Natural killer cell (primary cell): ENCODE measurements at regions not wholly inside any gene's neighbourhood (a gene's known extent, or its start where the extent isn't known, plus 50 kb on each side); places are given as distances from the start of the nearest gene placed in this dataset.

Experiments
- ATAC-seq, 3 donors: fragments of 150-1000 bp in 2 of 3; fragments of 200-7000 bp in 1 of 3; cut with Tn5 transposase; 1 replicate in 1 of 3; 2 replicates in 2 of 3; pipeline ENCODE4 v1.10.0; 2021; ENCODE audit warnings: mild to moderate bottlenecking in 2 of 3, moderate library complexity in 2 of 3
- DNase-seq, 2 donors: peaks; one replicate each; pipeline versions ENCODE4 v3.0.0 to v3.0.0-alpha.2; 2013 to 2021; ENCODE audit warnings: mixed read lengths in 1 of 2
- H3K27ac ChIP-seq: one replicate; pipeline ENCODE4 v1.5.1; 2013; ENCODE audit warnings: mild to moderate bottlenecking, low read length
- H3K27me3 ChIP-seq: one replicate; pipeline ENCODE4 v1.6.1; 2013; ENCODE audit warnings: low read length; ENCODE audit not compliant: control insufficient read depth, insufficient read depth
- H3K36me3 ChIP-seq: one replicate; pipeline ENCODE4 v1.6.1; 2013; ENCODE audit warnings: low read length; ENCODE audit not compliant: control insufficient read depth, insufficient read depth
- H3K4me1 ChIP-seq: one replicate; pipeline ENCODE4 v1.6.1; 2013; ENCODE audit warnings: low read length; ENCODE audit not compliant: control insufficient read depth, insufficient read depth
- H3K4me3 ChIP-seq: one replicate; pipeline ENCODE4 v1.5.1; 2013; ENCODE audit warnings: low read length
- H3K9me3 ChIP-seq: one replicate; pipeline ENCODE4 v1.6.1; 2013; ENCODE audit warnings: low read length; ENCODE audit not compliant: control insufficient read depth, insufficient read depth
- H3K27ac Mint-ChIP-seq, 2 donors: one replicate each; pipeline ENCODE4 v1.8.0; 2022; ENCODE audit warnings: mild to moderate bottlenecking in 2 of 2, mixed read lengths in 2 of 2, moderate library complexity in 1 of 2
- H3K27me3 Mint-ChIP-seq, 2 donors: one replicate each; pipeline ENCODE4 v1.8.0; 2022; ENCODE audit warnings: low read depth in 2 of 2, mixed read lengths in 2 of 2
- H3K36me3 Mint-ChIP-seq: one replicate; pipeline ENCODE4 v1.8.0; 2022; ENCODE audit warnings: mixed read lengths
- H3K4me1 Mint-ChIP-seq, 2 donors: one replicate each; pipeline ENCODE4 v1.8.0; 2022; ENCODE audit warnings: mixed read lengths in 2 of 2
- H3K4me3 Mint-ChIP-seq: one replicate; pipeline ENCODE4 v1.8.0; 2022; ENCODE audit warnings: mild to moderate bottlenecking, moderate library complexity, mixed read lengths
- H3K9me3 Mint-ChIP-seq, 2 donors: one replicate each; pipeline ENCODE4 v1.8.0; 2022; ENCODE audit warnings: mixed read lengths in 2 of 2
- WGBS: methylation state at CpG from one replicate; pipeline ENCODE4 v1.1.7; 2013; ENCODE audit warnings: missing lambda C conversion rate; ENCODE audit not compliant: insufficient coverage; 5-methylcytosine and 5-hydroxymethylcytosine counted together
- intact Hi-C: fragments of 100-400 bp; cut with micrococcal nuclease; formaldehyde crosslinking; loops from one replicate; pipeline ENCODE4 v1.14.2; 2022
- TF ChIP-seq, protein P1 (sequence below): fragments of 200-600 bp; IDR thresholded peaks from one replicate; pipeline ENCODE4 v1.8.0; 2022; ENCODE audit warnings: antibody characterized with exemption

DNA sequence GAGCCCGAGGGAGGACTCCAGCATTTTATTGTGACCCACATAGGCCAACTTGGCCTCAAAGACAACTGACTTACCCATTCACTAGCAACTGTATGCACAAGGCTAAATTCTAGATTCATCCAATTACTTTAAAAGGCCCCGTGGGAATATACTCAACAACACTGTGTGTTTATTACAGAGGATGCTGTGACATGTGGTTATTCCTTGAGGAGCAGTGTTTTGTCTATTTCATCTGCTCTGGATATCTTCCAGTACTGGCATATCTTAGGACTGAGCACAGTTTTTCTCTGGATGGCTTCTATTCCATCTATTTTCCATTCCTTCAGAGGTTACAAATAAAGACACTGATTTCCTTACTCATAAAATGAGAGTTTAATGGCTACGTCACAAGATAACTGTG lies 87.2 kb upstream of the KRAS start:
- intact Hi-C loops, result no loop called here
- TF ChIP-seq, protein P1, sequence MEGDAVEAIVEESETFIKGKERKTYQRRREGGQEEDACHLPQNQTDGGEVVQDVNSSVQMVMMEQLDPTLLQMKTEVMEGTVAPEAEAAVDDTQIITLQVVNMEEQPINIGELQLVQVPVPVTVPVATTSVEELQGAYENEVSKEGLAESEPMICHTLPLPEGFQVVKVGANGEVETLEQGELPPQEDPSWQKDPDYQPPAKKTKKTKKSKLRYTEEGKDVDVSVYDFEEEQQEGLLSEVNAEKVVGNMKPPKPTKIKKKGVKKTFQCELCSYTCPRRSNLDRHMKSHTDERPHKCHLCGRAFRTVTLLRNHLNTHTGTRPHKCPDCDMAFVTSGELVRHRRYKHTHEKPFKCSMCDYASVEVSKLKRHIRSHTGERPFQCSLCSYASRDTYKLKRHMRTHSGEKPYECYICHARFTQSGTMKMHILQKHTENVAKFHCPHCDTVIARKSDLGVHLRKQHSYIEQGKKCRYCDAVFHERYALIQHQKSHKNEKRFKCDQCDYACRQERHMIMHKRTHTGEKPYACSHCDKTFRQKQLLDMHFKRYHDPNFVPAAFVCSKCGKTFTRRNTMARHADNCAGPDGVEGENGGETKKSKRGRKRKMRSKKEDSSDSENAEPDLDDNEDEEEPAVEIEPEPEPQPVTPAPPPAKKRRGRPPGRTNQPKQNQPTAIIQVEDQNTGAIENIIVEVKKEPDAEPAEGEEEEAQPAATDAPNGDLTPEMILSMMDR, result no peak
- Histone ChIP-seq H3K27me3 (no peaks in the 10 kb centered on the region), H3K36me3 (no peaks in the 10 kb centered on the region), H3K4me1 (no peaks in the 10 kb centered on the region), H3K4me3 (no peak overlapping the region), H3K27ac (no peak overlapping the region), H3K9me3 (peaks cover 4% of the 10 kb centered on the region)
- ATAC-seq (no peak), DNase-seq (no peak)
- Mint-ChIP-seq H3K27me3 (peaks cover 0 to 10% of the 10 kb centered on the region in 2 donors), H3K4me1 (no peaks in the 10 kb centered on the region), H3K9me3 (peaks cover 0 to 6% of the 10 kb centered on the region in 2 donors), H3K4me3 (no peak overlapping the region), H3K27ac (no peak overlapping the region), H3K36me3 (no peaks in the 10 kb centered on the region)
- 100% methylated on average over 2 of the region's 3 CpGs for WGBS

DNA sequence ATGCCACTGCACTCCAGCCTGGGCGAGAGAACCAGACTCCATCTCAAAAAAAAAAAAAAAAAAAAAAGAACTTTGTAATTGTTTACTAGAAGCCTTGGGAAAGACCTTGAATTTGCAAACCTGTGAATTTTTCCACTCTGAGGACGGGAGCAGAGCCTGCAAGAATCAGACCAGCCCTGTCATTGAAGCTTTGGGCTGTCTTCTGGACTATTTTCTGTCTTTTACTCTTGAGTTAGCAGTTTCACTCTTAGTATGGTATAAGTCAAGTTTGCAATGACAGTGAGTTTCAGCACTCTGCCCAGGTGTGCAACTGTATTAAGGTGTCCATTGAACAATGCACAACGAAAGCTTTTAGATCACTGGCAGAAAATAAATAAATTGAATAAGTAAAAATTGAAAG lies 81.4 kb upstream of the KRAS start:
- H3K36me3 ChIP-seq, result no peaks in the 10 kb centered on the region
- Mint-ChIP-seq H3K27ac (no peak overlapping the region), H3K4me1 (no peaks in the 10 kb centered on the region), H3K36me3 (no peaks in the 10 kb centered on the region), H3K9me3 (no peaks in the 10 kb centered on the region), H3K4me3 (no peak overlapping the region), H3K27me3 (peaks cover 0 to 10% of the 10 kb centered on the region in 2 donors)
- WGBS, result 86% methylated on average over 2 of the region's 3 CpGs
- intact Hi-C loops, result no loop called here
- H3K4me3 ChIP-seq, result no peak overlapping the region
- no peaks in the 10 kb centered on the region for H3K27me3 ChIP-seq
- DNase-seq (no peak), ATAC-seq (no peak)
- H3K27ac ChIP-seq, result no peak overlapping the region
- no peaks in the 10 kb centered on the region for H3K4me1 ChIP-seq
- H3K9me3 ChIP-seq, result no peaks in the 10 kb centered on the region
- TF ChIP-seq, protein P1, result no peak

DNA sequence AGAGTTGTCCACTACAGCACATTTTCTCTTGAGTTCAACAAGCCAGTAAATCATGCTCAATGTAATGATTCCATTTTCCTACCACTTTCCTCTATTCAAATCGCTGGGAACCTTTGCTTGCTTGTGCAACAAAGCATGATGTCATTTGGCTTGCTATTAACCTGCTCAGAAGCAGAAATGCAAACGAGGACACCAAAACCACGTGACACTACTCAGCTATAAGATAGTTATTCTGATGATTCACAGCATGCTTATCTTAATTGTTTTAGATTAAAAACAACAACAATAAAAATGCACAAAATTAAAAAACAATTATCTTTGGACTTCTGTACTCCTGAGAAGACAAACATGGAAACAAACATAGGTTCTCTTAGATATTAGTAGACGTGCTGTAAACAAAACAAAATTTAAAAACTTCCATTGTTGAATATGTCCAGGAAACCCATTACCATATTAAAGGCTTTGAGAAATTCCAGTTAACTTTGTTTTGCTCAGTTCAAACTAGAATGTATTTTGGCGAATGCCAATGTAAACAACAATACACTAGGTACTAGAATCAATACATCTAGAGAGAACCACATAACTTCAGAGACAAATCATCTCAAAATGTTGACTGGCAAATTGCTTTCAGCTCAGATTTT lies 77.5 kb upstream of the KRAS start:
- Histone ChIP-seq H3K9me3 (no peaks in the 10 kb centered on the region), H3K27ac (no peak overlapping the region), H3K4me3 (no peak overlapping the region), H3K36me3 (no peaks in the 10 kb centered on the region), H3K4me1 (peaks cover 8% of the 10 kb centered on the region), H3K27me3 (no peaks in the 10 kb centered on the region)
- no peak overlapping the region for H3K4me3 Mint-ChIP-seq
- H3K27ac Mint-ChIP-seq, result no peak overlapping the region
- no peaks in the 10 kb centered on the region for H3K36me3 Mint-ChIP-seq
- DNase-seq, result no peak
- no peaks in the 10 kb centered on the region for H3K27me3 Mint-ChIP-seq
- WGBS, result 69% methylated on average over 4 of the region's 5 CpGs
- intact Hi-C loops, result no loop called here
- H3K9me3 Mint-ChIP-seq, result no peaks in the 10 kb centered on the region
- TF ChIP-seq, protein P1, result no peak
- peaks cover 13 to 21% of the 10 kb centered on the region in 2 donors for H3K4me1 Mint-ChIP-seq
- no peak for ATAC-seq

DNA sequence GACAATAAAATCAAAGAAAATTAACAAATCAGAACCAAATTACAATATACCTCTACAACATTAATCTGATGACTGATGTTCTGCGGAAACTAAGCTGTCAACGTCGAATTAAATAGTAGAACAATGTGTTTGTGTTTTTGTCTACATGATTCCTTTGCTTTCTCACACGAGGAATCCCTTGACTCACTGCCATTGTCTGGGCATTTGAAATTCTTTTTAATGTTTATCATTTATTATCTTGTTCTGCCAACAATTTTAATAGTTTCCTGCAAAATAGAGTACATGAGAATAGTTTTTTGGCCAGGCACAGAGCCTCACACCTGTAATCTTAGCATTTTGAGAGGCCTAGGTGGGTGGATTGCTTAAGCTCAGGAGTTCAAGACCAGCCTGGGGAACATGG lies 76.6 kb upstream of the KRAS start:
- no peaks in the 10 kb centered on the region for H3K9me3 Mint-ChIP-seq
- H3K36me3 Mint-ChIP-seq, result no peaks in the 10 kb centered on the region
- no peak for DNase-seq
- no peaks in the 10 kb centered on the region for H3K36me3 ChIP-seq
- H3K4me3 ChIP-seq, result no peak overlapping the region
- 71% methylated on average over 4 of the region's 4 CpGs for WGBS
- ATAC-seq, result no peak
- H3K4me1 Mint-ChIP-seq, result peaks cover 22 to 29% of the 10 kb centered on the region in 2 donors
- TF ChIP-seq, protein P1, result no peak
- no peaks in the 10 kb centered on the region for H3K27me3 Mint-ChIP-seq
- peaks cover 11% of the 10 kb centered on the region for H3K4me1 ChIP-seq
- no peak overlapping the region for H3K4me3 Mint-ChIP-seq
- H3K27ac Mint-ChIP-seq, result no peak overlapping the region
- no peak overlapping the region for H3K27ac ChIP-seq
- intact Hi-C loops, result no loop called here
- H3K27me3 ChIP-seq, result no peaks in the 10 kb centered on the region
- H3K9me3 ChIP-seq, result no peaks in the 10 kb centered on the region
